NCI-H2081 (cell line): ENCODE measurements at regions not wholly inside any gene's neighbourhood (a gene's known extent, or its start where the extent isn't known, plus 50 kb on each side); places are given as distances from the start of the nearest gene placed in this dataset.
"Not testable (repeated sequence)": the region's sequence is repeated elsewhere in the genome, so short reads cannot be mapped to it uniquely, and the experiment has no call there.

Experiments used
- DNase-seq, 2 experiments: peaks; one replicate each; lab custom pipeline; 2025; lab: John Stamatoyannopoulos, UW

GRCh38 chr2:211144078-211144477, 587.7 kb downstream of the CPS1 start:
- no peak for DNase-seq

GRCh38 chr2:211144974-211145665, 588.7 kb downstream of the CPS1 start:
- no peak for DNase-seq

- no peak for DNase-seq
These were observed 593.3 kb downstream of the CPS1 start for GRCh38 chr2:211149731-211150130.

- DNase-seq: no peak
These were observed 600.8 kb downstream of the CPS1 start for GRCh38 chr2:211157211-211157610.

- peak; percentile 62 to 78 for DNase-seq
These were observed 601.6 kb downstream of the CPS1 start for GRCh38 chr2:211157856-211158463.

GRCh38 chr2:211159972-211160371, 603.6 kb downstream of the CPS1 start:
- DNase-seq: no peak

GRCh38 chr2:211161236-211161635, 604.8 kb downstream of the CPS1 start:
- no peak for DNase-seq

GRCh38 chr2:211162911-211163310, 606.5 kb downstream of the CPS1 start:
- no peak for DNase-seq

GRCh38 chr2:211170843-211171242, 614.4 kb downstream of the CPS1 start:
- DNase-seq: no peak

- no peak for DNase-seq
These were observed 617.6 kb downstream of the CPS1 start for GRCh38 chr2:211174021-211174420.

- no peak for DNase-seq
These were observed 618.2 kb downstream of the CPS1 start for GRCh38 chr2:211174631-211175030.

- no peak for DNase-seq
These were observed 619.6 kb downstream of the CPS1 start for GRCh38 chr2:211175956-211176355.

GRCh38 chr2:211176514-211177141, 620.2 kb downstream of the CPS1 start:
- no peak for DNase-seq

- DNase-seq: no peak
These were observed 625.2 kb downstream of the CPS1 start for GRCh38 chr2:211181626-211182025.

GRCh38 chr2:211187602-211188001, 631.2 kb downstream of the CPS1 start:
- no peak for DNase-seq

- DNase-seq: no peak
These were observed 647.6 kb downstream of the CPS1 start for GRCh38 chr2:211203986-211204385.

- DNase-seq: no peak
These were observed 648.1 kb downstream of the CPS1 start for GRCh38 chr2:211204456-211204855.

- no peak for DNase-seq
These were observed 648.5 kb downstream of the CPS1 start for GRCh38 chr2:211204902-211205301.

- DNase-seq: no peak
These were observed 649.0 kb downstream of the CPS1 start for GRCh38 chr2:211205358-211205757.

GRCh38 chr2:211205836-211206235, 649.4 kb downstream of the CPS1 start:
- no peak for DNase-seq

GRCh38 chr2:211216221-211216620, 659.8 kb downstream of the CPS1 start:
- peak in 1 of 2 experiments; percentile 58 for DNase-seq

- DNase-seq: not testable (repeated sequence)
These were observed 663.1 kb downstream of the CPS1 start for GRCh38 chr2:211219548-211219947.

GRCh38 chr2:211225784-211226183, 669.4 kb downstream of the CPS1 start:
- no peak for DNase-seq
